H54 (cell line): ENCODE measurements at regions not wholly inside any gene's neighbourhood (a gene's known extent, or its start where the extent isn't known, plus 50 kb on each side); places are given as distances from the start of the nearest gene placed in this dataset.
"Not testable (repeated sequence)": the region's sequence is repeated elsewhere in the genome, so short reads cannot be mapped to it uniquely, and the experiment has no call there.

Experiments used
- DNase-seq: peaks from one replicate; pipeline ENCODE4 v3.0.0; 2011; ENCODE audit warnings: low spot score, mixed read lengths; ENCODE audit not compliant: insufficient read length
- FAIRE-seq: peaks from 3 replicates; lab custom pipeline; 2011; peaks lifted over from hg19 to GRCh38; lab: Jason Lieb, UNC
- POLR2A ChIP-seq: IDR thresholded peaks from 2 replicates; pipeline ENCODE4 v1.6.1; 2011; ENCODE audit warnings: low read depth, mild to moderate bottlenecking, low read length

GRCh38 chr21:25461725-25462124 is 145.6 kb downstream of the MRPL39 start:
- DNase-seq (no peak), FAIRE-seq (no peak)
- TF ChIP-seq POLR2A = no peak

- DNase-seq (no peak), FAIRE-seq (no peak)
- no peak for TF ChIP-seq POLR2A
These were observed 147.3 kb downstream of the MRPL39 start for GRCh38 chr21:25459993-25460392.

DNA sequence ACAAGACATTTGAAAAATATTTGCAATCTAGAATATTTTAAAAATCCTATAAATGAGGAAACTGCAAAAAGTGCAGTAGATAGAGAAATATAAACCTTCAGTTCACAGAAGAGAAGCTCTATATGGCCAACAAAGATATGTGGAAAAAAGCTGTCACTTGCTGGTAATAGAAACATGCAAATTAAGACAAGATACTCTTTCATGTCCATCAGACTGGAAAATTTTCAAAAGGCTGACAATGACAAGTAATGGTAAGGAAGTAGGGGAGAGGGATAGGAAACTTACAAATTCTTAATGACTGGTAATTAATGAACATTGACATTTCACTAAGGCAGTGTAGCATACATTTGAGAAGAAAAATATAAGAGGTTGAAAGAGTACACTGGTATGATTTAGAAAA is 147.9 kb downstream of the MRPL39 start:
- TF ChIP-seq POLR2A = no peak
- DNase-seq = no peak

GRCh38 chr21:25458484-25458883 is 148.8 kb downstream of the MRPL39 start:
- DNase-seq = no peak
- no peak for FAIRE-seq
- TF ChIP-seq POLR2A = no peak

More for the DNA sequence above, 147.9 kb downstream of the MRPL39 start:
- no peak for FAIRE-seq

DNA sequence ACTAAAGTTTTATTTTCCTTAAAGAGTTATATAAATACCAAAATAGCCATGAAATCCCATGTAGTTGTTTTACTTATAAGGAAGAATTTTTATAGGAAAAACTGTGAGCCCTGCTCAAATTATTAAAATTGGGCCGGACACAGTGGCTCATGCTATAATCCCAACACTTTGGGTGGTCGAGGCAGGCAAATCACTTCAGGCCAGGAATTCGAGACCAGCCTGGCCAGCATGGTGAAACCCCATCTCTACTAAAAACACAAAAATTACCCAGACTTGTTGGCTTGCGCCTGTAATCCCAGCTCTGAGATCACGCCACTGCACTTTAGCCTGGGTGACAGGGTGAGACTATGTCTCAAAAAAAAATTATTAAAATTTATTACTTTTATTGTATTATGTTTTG is 149.3 kb downstream of the MRPL39 start:
- no peak for TF ChIP-seq POLR2A
- no peak for FAIRE-seq
- DNase-seq = no peak

DNA sequence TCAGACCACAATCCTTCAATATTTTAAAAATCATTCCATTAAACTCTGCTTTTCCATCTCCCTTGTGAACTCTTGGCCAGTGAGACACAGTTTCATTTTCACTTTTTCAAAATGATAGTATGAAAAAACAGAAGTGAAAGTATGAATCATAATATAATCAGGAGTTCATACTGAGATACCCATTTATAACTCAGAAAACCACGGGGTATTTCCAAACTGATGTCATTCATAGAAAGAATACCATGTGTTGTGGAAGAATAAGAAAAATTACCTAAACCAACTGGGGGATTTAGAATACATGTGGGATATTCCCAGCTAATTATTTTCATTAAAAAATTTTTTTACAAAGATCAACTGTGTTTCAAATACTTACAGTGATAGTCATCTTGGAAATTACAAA is 149.9 kb downstream of the MRPL39 start:
- DNase-seq (peak; percentile 33), FAIRE-seq (peak; percentile 15)
- TF ChIP-seq POLR2A = no peak

DNA sequence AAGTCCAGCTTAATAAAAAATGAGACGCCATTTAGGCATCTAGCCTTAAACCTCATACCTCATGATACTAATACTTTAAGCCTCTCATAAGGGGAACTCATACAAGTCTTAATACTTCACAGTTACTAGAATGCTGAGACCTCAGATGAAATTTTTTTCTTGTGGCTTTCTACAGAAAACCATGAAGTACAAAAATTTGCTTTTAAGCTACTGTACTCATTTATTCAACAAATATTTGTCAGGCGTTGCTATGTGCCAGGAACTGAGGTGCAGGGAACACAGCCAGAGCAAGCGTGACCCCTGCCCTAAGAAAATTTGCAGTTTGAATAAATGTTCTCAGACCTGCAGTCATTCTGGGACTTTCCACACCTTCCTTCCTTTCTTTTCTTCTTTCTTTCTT is 150.6 kb downstream of the MRPL39 start:
- FAIRE-seq = no peak

GRCh38 chr21:25453524-25453923 is 153.8 kb downstream of the MRPL39 start:
- no peak for TF ChIP-seq POLR2A
- DNase-seq = no peak
- FAIRE-seq = no peak

More for the DNA sequence above, 150.6 kb downstream of the MRPL39 start:
- DNase-seq = no peak
- TF ChIP-seq POLR2A = no peak

DNA sequence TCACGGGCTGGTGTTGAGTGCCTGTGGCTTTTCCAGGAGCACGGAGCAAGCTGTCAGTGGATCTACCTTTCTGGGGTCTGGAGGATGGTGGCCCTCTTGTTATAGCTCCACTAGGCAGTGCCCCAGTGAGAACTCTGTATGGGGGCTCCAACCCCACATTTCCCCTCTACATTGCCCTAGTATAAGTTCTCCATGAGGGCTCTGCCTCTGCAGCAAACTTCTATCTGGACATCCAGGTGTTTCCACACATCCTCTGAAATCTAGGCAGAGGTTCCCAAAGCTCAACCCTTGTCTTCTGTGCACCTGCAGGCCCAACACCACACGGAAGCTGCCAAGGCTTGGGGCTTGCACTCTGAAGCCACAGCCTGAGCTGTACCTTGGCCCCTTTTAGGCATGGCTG is 157.3 kb downstream of the MRPL39 start:
- DNase-seq (no peak), FAIRE-seq (no peak)
- TF ChIP-seq POLR2A = no peak

- DNase-seq (no peak), FAIRE-seq (no peak)
- TF ChIP-seq POLR2A = no peak
These were observed 165.4 kb downstream of the MRPL39 start for GRCh38 chr21:25441835-25442234.

- not testable (repeated sequence) for FAIRE-seq, DNase-seq
These were observed 169.8 kb downstream of the MRPL39 start for GRCh38 chr21:25437465-25437864.

- TF ChIP-seq POLR2A = no peak
- DNase-seq (no peak), FAIRE-seq (peak; percentile 68)
These were observed 178.7 kb downstream of the MRPL39 start for GRCh38 chr21:25428537-25428936.

DNA sequence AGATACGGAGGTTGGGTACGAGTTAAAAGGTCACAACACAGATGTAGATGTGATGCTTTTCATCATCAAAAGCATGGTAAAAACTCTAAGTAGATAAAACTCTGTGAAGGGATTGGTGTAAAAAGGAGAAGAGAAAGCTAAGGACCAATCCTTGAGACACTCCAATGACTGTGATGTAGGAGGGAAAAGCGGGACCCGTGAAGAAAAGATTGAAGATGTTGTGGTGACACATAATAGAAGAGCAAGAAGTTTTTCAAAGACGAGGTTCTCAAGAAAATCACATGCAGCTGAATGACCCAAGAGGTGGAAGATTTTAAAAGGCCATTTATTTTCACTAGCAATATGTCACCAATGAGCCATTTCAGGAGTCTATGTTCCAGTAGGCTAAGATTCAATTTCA is 179.5 kb downstream of the MRPL39 start:
- TF ChIP-seq POLR2A = no peak
- no peak for FAIRE-seq
- no peak for DNase-seq

GRCh38 chr21:25426580-25426979 is 180.7 kb downstream of the MRPL39 start:
- FAIRE-seq = no peak
- DNase-seq = no peak
- no peak for TF ChIP-seq POLR2A

DNA sequence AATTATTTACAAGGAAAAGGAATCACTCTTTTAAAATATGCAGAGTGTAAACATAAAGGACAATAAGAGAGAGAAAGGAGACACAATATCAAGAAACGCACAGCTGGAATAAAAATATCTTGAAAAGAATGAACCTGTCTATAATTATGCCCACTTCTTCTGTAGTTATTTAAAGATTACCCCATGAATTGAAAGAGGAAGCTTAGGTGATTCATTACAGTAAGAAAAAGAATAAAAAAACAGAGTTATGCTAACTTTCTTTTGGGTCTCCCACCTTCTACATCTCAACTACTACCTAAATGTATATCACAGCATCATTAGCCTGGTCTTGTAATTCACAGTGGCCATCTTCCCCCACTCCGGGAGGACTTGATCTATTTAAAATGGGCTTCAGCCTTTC is 182.1 kb downstream of the MRPL39 start:
- no peak for DNase-seq
- no peak for TF ChIP-seq POLR2A
- no peak for FAIRE-seq

DNA sequence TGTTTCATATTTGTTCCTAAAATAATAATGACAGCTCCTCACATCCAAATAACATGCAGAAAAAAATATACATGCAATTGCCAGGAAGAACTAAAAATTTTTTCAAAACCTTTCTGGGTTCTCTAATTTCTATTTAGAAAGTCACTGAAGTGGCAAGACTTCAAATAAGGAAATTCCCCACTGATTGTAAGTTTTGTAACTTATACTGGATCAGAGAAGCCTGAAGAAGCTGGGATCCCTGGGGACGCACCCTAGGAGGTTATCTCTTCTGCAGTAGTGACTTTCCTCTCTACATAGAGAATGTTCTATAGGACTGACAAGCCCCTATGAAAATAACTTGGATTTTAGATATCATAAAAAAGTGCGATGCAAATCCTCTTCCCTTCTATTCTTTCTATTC is 182.6 kb downstream of the MRPL39 start:
- no peak for TF ChIP-seq POLR2A
- DNase-seq = no peak
- FAIRE-seq = no peak
